HEK293 (cell line): ENCODE measurements at regions not wholly inside any gene's neighbourhood (a gene's known extent, or its start where the extent isn't known, plus 50 kb on each side); places are given as distances from the start of the nearest gene placed in this dataset.

Experiments used
- CTCF ChIA-PET: fragments of 350-600 bp; formaldehyde crosslinking; extraction: SDS; loops from one replicate; lab custom pipeline; 2021; ENCODE audit warnings: antibody characterized with exemption; lab: Yijun Ruan, JAX
- POLR2A ChIA-PET: fragments of 300-600 bp; formaldehyde crosslinking; extraction: SDS; loops from one replicate; lab custom pipeline; 2020; ENCODE audit warnings: antibody characterized with exemption, inconsistent platforms; lab: Yijun Ruan, JAX
- H3K27ac ChIP-seq: fragments of 200-500 bp; sonication (Bioruptor generic); 2 replicates; pipeline ENCODE4 v1.5.1; 2014; ENCODE audit warnings: low read depth, low read length, control low read depth, inconsistent platforms; ENCODE audit errors: extremely low read depth
- H3K36me3 ChIP-seq, 2 experiments: fragments of 200-500 bp in 1 of 2; sonication (Bioruptor generic) in 1 of 2; 1 replicate in 1 of 2; 2 replicates in 1 of 2; pipeline ENCODE4 v1.5.1; 2014 to 2017; ENCODE audit warnings: inconsistent platforms in 2 of 2, low read length in 2 of 2; ENCODE audit not compliant: control insufficient read depth in 2 of 2, insufficient read depth in 1 of 2
- H3K4me1 ChIP-seq: fragments of 200-500 bp; sonication (Bioruptor generic); 2 replicates; pipeline ENCODE4 v1.5.1; 2014; ENCODE audit warnings: mild to moderate bottlenecking, low read length, inconsistent platforms; ENCODE audit not compliant: control insufficient read depth, insufficient read depth
- H3K4me3 ChIP-seq: 2 replicates; pipeline ENCODE4 v1.5.1; 2011; ENCODE audit warnings: low read depth, mild to moderate bottlenecking, control low read depth, low read length, moderate library complexity
- H3K9me3 ChIP-seq: fragments of 200-500 bp; sonication (Bioruptor generic); 2 replicates; pipeline ENCODE4 v1.5.1; 2014; ENCODE audit warnings: low read depth, low read length, inconsistent platforms; ENCODE audit not compliant: control insufficient read depth, insufficient read depth
- ELK4 ChIP-seq: IDR thresholded peaks from 2 replicates; pipeline ENCODE4 v1.6.1; 2011; ENCODE audit warnings: mild to moderate bottlenecking, low read depth, low read length, borderline replicate concordance
- FEZF1 ChIP-seq: fragments of 450-650 bp; formaldehyde crosslinking; IDR thresholded peaks from 2 replicates; pipeline ENCODE4 v1.5.1; 2016; ENCODE audit warnings: missing biosample characterization, missing genetic modification characterization
- GLIS1 ChIP-seq: fragments of 450-650 bp; formaldehyde crosslinking; IDR thresholded peaks from 2 replicates; pipeline ENCODE4 v1.5.1; 2016; ENCODE audit warnings: missing biosample characterization, missing genetic modification characterization
- OSR2 ChIP-seq: fragments of 450-650 bp; formaldehyde crosslinking; IDR thresholded peaks from 2 replicates; pipeline ENCODE4 v1.5.1; 2016; ENCODE audit warnings: missing biosample characterization, missing genetic modification characterization
- SP7 ChIP-seq: fragments of 450-650 bp; formaldehyde crosslinking; IDR thresholded peaks from 2 replicates; pipeline ENCODE4 v1.5.1; 2016; ENCODE audit warnings: missing biosample characterization, missing genetic modification characterization
- TRIM28 ChIP-seq: IDR thresholded peaks from 2 replicates; pipeline ENCODE4 v1.6.1; 2011; ENCODE audit warnings: low read length, control low read depth, borderline replicate concordance
- WT1 ChIP-seq: fragments of 450-650 bp; formaldehyde crosslinking; IDR thresholded peaks from 2 replicates; pipeline ENCODE4 v1.5.1; 2016; ENCODE audit warnings: missing biosample characterization, missing genetic modification characterization
- ZBTB6 ChIP-seq: fragments of 450-650 bp; formaldehyde crosslinking; IDR thresholded peaks from 2 replicates; pipeline ENCODE4 v1.5.1; 2017; ENCODE audit warnings: missing biosample characterization, missing genetic modification characterization
- ZFP37 ChIP-seq: fragments of 450-650 bp; formaldehyde crosslinking; IDR thresholded peaks from 2 replicates; pipeline ENCODE4 v1.5.1; 2016; ENCODE audit warnings: missing biosample characterization, missing genetic modification characterization
- ZNF18 ChIP-seq: fragments of 450-650 bp; formaldehyde crosslinking; IDR thresholded peaks from 2 replicates; pipeline ENCODE4 v1.5.1; 2016; ENCODE audit warnings: missing biosample characterization, missing genetic modification characterization
- ZNF19 ChIP-seq: fragments of 450-650 bp; formaldehyde crosslinking; IDR thresholded peaks from 2 replicates; pipeline ENCODE4; 2016; ENCODE audit warnings: missing biosample characterization, missing genetic modification characterization, low read depth
- ZNF404 ChIP-seq: fragments of 450-650 bp; formaldehyde crosslinking; IDR thresholded peaks from 2 replicates; pipeline ENCODE4 v1.5.1; 2017; ENCODE audit warnings: missing biosample characterization, missing genetic modification characterization
- ZNF488 ChIP-seq: fragments of 450-650 bp; formaldehyde crosslinking; IDR thresholded peaks from 2 replicates; pipeline ENCODE4 v1.5.1; 2016; ENCODE audit warnings: missing biosample characterization, missing genetic modification characterization
- ZNF544 ChIP-seq: fragments of 450-650 bp; formaldehyde crosslinking; IDR thresholded peaks from 2 replicates; pipeline ENCODE4 v1.5.0; 2017; ENCODE audit warnings: missing biosample characterization, missing genetic modification characterization
- ZNF580 ChIP-seq: fragments of 450-650 bp; formaldehyde crosslinking; IDR thresholded peaks from 2 replicates; pipeline ENCODE4 v1.5.1; 2016; ENCODE audit warnings: missing biosample characterization, missing genetic modification characterization
- ZNF585B ChIP-seq: fragments of 450-650 bp; formaldehyde crosslinking; IDR thresholded peaks from 2 replicates; pipeline ENCODE4 v1.5.1; 2016; ENCODE audit warnings: missing biosample characterization, missing genetic modification characterization
- ZNF596 ChIP-seq: fragments of 450-650 bp; IDR thresholded peaks from 2 replicates; pipeline ENCODE4 v1.5.0; 2018; ENCODE audit warnings: missing biosample characterization, mild to moderate bottlenecking, missing genetic modification characterization, moderate library complexity
- ZNF600 ChIP-seq: fragments of 450-650 bp; formaldehyde crosslinking; IDR thresholded peaks from 2 replicates; pipeline ENCODE4 v1.5.1; 2016; ENCODE audit warnings: missing biosample characterization, missing genetic modification characterization
- ZNF610 ChIP-seq: fragments of 450-650 bp; formaldehyde crosslinking; IDR thresholded peaks from 2 replicates; pipeline ENCODE4 v1.5.1; 2016; ENCODE audit warnings: missing biosample characterization, missing genetic modification characterization, borderline replicate concordance
- ZNF777 ChIP-seq: fragments of 450-650 bp; formaldehyde crosslinking; IDR thresholded peaks from 2 replicates; pipeline ENCODE4 v1.5.1; 2017; ENCODE audit warnings: missing biosample characterization, missing genetic modification characterization, borderline replicate concordance
- ZNF843 ChIP-seq: fragments of 450-650 bp; formaldehyde crosslinking; IDR thresholded peaks from 2 replicates; pipeline ENCODE4 v1.5.1; 2016; ENCODE audit warnings: missing biosample characterization, missing genetic modification characterization

- CTCF ChIA-PET = interaction anchor here (0.6 to 0.7 kb wide), 2 partner anchors 10 to 13 kb away, joined by 3 to 4 read pairs; no protein-coding TSS in a partner anchor
- no peaks in the 10 kb centered on the region for H3K9me3 ChIP-seq
Measured at GRCh38 chr15:95868450-95868849, 462.1 kb upstream of the NR2F2 start.

DNA sequence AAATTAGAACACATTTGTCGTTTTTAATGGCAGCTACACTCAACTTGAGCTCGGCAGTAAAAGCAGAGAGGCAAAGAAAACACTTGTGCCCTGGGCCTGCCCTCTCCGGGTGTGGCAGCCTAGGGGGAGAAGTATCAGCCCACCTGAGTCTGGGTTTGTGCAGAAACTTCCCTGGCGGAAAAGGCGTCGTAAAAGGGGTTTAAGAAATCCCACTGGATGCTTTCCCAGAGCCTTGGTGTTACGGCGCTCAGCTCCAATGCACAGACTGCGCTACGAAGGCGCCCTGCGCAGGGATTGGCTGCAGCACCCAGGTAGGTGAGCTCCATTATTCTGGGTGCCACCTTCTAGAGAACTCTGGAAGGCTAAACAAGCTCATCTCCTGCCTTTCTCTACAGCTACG, 461.5 kb upstream of the NR2F2 start:
- Histone ChIP-seq H3K4me1 (peaks cover 13% of the 10 kb centered on the region), H3K4me3 (no peak overlapping the region), H3K36me3 (no peaks in the 10 kb centered on the region), H3K27ac (peak overlapping the region; percentile 69), H3K9me3 (no peaks in the 10 kb centered on the region)
- ChIA-PET POLR2A (interaction anchor here (0.8 to 1.4 kb wide), 4 partner anchors 43 to 471 kb away, joined by 3 to 6 read pairs (median 3); no protein-coding TSS in a partner anchor), CTCF (interaction anchor here (0.7 kb wide), 1 partner anchor 13 kb away, joined by 4 read pairs; no protein-coding TSS in a partner anchor)
- TF ChIP-seq ZNF585B (tag by site-specific recombination) (no peak), GLIS1 (tag by site-specific recombination) (peak; percentile 55), TRIM28 (0 out of 2 replicates have a peak, but pooled peaks have one; percentile 9)

More at GRCh38 chr15:95868450-95868849, 462.1 kb upstream of the NR2F2 start:
- H3K36me3 ChIP-seq = no peaks in the 10 kb centered on the region
- TF ChIP-seq OSR2 (tag by site-specific recombination) = peak; percentile 92
- no peak for TF ChIP-seq ZNF600
- peak; percentile 68; the same call in 1 of the 2 replicates for TF ChIP-seq ZNF843 (tag by site-specific recombination)
- no peak for TF ChIP-seq ELK4
- no peak for TF ChIP-seq ZNF488
- no peak for TF ChIP-seq ZNF544 (tag by site-specific recombination)
- no peak for TF ChIP-seq ZBTB6 (tag by site-specific recombination)
- TF ChIP-seq ZNF404 (tag by site-specific recombination) = no peak
- peak; percentile 69 for TF ChIP-seq SP7
- TF ChIP-seq GLIS1 (tag by site-specific recombination) = 0 out of 2 replicates have a peak, but pooled peaks have one; percentile 32
- TF ChIP-seq ZNF18 (tag by site-specific recombination) = peak; percentile 59; the same call in 1 of the 2 replicates
- peak; percentile 79 for TF ChIP-seq FEZF1 (tag by site-specific recombination)
- no peak for TF ChIP-seq ZNF19
- no peak for TF ChIP-seq ZNF596 (tag by site-specific recombination)
- no peak for TF ChIP-seq ZNF777 (tag by site-specific recombination)
- no peak for TF ChIP-seq ZFP37 (tag by site-specific recombination)
- 0 out of 2 replicates have a peak, but pooled peaks have one; percentile 22 for TF ChIP-seq ZNF580 (tag by site-specific recombination)
- TF ChIP-seq ZNF610 (tag by site-specific recombination) = peak; percentile 68; the same call in 1 of the 2 replicates
- TF ChIP-seq WT1 = peak; percentile 48
- POLR2A ChIA-PET = interaction anchor here (0.8 to 1.4 kb wide), 4 partner anchors 43 to 471 kb away, joined by 3 to 6 read pairs (median 3); no protein-coding TSS in a partner anchor
- no peak overlapping the region for H3K4me3 ChIP-seq
- H3K4me1 ChIP-seq = peaks cover 13% of the 10 kb centered on the region
- H3K27ac ChIP-seq = peak overlapping the region; percentile 69
